Panc1 (cell line): ENCODE measurements at regions not wholly inside any gene's neighbourhood (a gene's known extent, or its start where the extent isn't known, plus 50 kb on each side); places are given as distances from the start of the nearest gene placed in this dataset.

Experiments
- POLR2AphosphoS5 ChIP-seq: IDR thresholded peaks from 2 replicates; pipeline ENCODE4 v1.6.1; 2012; ENCODE audit warnings: mild to moderate bottlenecking, low read depth, low read length, moderate library complexity
- REST ChIP-seq, 2 experiments: IDR thresholded peaks; 2 replicates each; pipeline ENCODE4 v1.6.1; 2011 to 2012; ENCODE audit warnings: low read depth in 2 of 2, control low read depth in 1 of 2, low read length in 1 of 2, mild to moderate bottlenecking in 1 of 2, moderate library complexity in 1 of 2; ENCODE audit not compliant: insufficient read depth in 1 of 2
- TF ChIP-seq, protein P1 (sequence below): fragments of 450-650 bp; IDR thresholded peaks from 2 replicates; pipeline ENCODE4 v1.5.1; 2017; ENCODE audit warnings: mild to moderate bottlenecking

DNA sequence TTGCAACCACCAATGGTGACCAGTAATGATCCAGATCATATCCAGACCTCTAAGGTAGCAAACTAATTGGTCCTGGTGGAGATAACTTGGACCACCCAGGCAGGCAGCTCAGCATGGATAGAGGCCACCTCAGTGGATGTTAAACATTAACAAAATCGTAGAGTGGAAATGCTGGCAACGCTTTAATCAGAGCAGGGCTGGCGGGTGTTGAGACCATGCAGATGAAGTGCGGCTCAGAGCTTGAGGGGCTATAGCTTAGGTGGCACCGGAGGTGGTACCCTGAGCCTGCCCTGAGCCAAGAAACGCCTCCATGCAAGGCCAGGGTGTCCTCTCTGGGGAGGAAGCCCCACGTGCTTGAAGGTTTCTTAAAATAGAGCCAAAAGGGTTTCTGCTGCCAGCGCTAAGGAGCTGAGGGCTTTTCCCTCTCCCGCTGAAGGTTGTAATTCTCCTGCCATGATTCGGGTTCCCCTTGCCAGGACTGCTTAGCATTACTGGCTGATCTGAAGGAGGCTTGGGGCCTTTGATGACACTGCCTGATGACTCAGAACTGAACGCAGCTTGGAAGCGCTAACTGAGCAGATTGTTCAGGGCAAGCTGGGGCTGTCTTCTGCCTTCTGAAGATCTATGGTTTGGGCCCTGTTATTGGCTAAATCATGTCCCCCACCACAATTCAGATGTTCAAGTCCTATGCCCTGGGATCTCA, 177.8 kb upstream of the ATP6AP2 start:
- TF ChIP-seq, protein P1, sequence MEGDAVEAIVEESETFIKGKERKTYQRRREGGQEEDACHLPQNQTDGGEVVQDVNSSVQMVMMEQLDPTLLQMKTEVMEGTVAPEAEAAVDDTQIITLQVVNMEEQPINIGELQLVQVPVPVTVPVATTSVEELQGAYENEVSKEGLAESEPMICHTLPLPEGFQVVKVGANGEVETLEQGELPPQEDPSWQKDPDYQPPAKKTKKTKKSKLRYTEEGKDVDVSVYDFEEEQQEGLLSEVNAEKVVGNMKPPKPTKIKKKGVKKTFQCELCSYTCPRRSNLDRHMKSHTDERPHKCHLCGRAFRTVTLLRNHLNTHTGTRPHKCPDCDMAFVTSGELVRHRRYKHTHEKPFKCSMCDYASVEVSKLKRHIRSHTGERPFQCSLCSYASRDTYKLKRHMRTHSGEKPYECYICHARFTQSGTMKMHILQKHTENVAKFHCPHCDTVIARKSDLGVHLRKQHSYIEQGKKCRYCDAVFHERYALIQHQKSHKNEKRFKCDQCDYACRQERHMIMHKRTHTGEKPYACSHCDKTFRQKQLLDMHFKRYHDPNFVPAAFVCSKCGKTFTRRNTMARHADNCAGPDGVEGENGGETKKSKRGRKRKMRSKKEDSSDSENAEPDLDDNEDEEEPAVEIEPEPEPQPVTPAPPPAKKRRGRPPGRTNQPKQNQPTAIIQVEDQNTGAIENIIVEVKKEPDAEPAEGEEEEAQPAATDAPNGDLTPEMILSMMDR, result no peak
- TF ChIP-seq POLR2AphosphoS5, result no peak
- no peak for TF ChIP-seq REST (IDR thresholded peaks at IDR 0.05; ENCODE audit: insufficient read depth in 1 of 2, low read depth in 2 of 2, low read length in 1 of 2)
